IMR-90 (cell line): ENCODE measurements at regions not wholly inside any gene's neighbourhood (a gene's known extent, or its start where the extent isn't known, plus 50 kb on each side); places are given as distances from the start of the nearest gene placed in this dataset.

ENCODE experiments used
- ATAC-seq: fragments of 200-7000 bp; cut with Tn5 transposase; 2 replicates; pipeline ENCODE4 v1.9.1; 2020; ENCODE audit warnings: low read depth, mild to moderate bottlenecking, moderate library complexity
- BruUV-seq: library from RNA; stranded (reverse); fragments of 400-500 nt; replicated peaks from 2 replicates; lab custom pipeline; 2021; lab: Mats Ljungman, UMichigan
- CTCF ChIA-PET: fragments of 300-600 bp; formaldehyde crosslinking; extraction: SDS; loops from one replicate; lab custom pipeline; 2021; ENCODE audit warnings: antibody characterized with exemption; lab: Yijun Ruan, JAX
- POLR2A ChIA-PET: fragments of 300-600 bp; sonication (Branson Sonifier 250); formaldehyde crosslinking; loops from one replicate; lab custom pipeline; 2022; ENCODE audit warnings: antibody characterized with exemption; ENCODE audit not compliant: unreplicated experiment; lab: Charles Lee
- DNase-seq: peaks from one replicate; pipeline ENCODE4 v3.0.0; 2013
- H2AFZ ChIP-seq: replicated peaks from 2 replicates; pipeline ENCODE3; 2013; ENCODE audit warnings: low read length, mild to moderate bottlenecking; ENCODE audit not compliant: poor library complexity
- H2AK5ac ChIP-seq: 2 replicates; pipeline ENCODE4 v1.6.1; 2013; ENCODE audit warnings: low read depth, low read length, inconsistent platforms
- H2AK9ac ChIP-seq: replicated peaks from 2 replicates; pipeline ENCODE3; 2013; ENCODE audit warnings: mild to moderate bottlenecking, low read depth, low read length, moderate library complexity; ENCODE audit not compliant: poor library complexity
- H2BK120ac ChIP-seq: 2 replicates; pipeline ENCODE4 v1.6.1; 2013; ENCODE audit warnings: low read depth, low read length, inconsistent platforms
- H2BK15ac ChIP-seq: 3 replicates; pipeline ENCODE4 v1.6.1; 2013; ENCODE audit warnings: low read depth, low read length, inconsistent platforms
- H2BK20ac ChIP-seq: 2 replicates; pipeline ENCODE4 v1.6.1; 2013; ENCODE audit warnings: low read depth, mild to moderate bottlenecking, inconsistent platforms, low read length, moderate library complexity
- H2BK5ac ChIP-seq: 2 replicates; pipeline ENCODE4 v1.6.1; 2013; ENCODE audit warnings: mild to moderate bottlenecking, low read depth, low read length, inconsistent platforms; ENCODE audit not compliant: poor library complexity, severe bottlenecking
- H3K14ac ChIP-seq: replicated peaks from 2 replicates; pipeline ENCODE4 v1.6.1; 2013; ENCODE audit warnings: low read depth, low read length, inconsistent platforms
- H3K18ac ChIP-seq: 2 replicates; pipeline ENCODE4 v1.6.1; 2013; ENCODE audit warnings: low read depth, low read length, control low read depth
- H3K23ac ChIP-seq: 2 replicates; pipeline ENCODE4 v1.6.1; 2013; ENCODE audit warnings: low read depth, low read length, inconsistent platforms
- H3K27ac ChIP-seq: 2 replicates; pipeline ENCODE4 v1.5.1; 2013; ENCODE audit warnings: mild to moderate bottlenecking, control low read depth, low read length; ENCODE audit not compliant: insufficient read depth
- H3K27me3 ChIP-seq: 2 replicates; pipeline ENCODE4 v1.6.1; 2013; ENCODE audit warnings: low read length; ENCODE audit not compliant: control insufficient read depth, insufficient read depth
- H3K36me3 ChIP-seq: 2 replicates; pipeline ENCODE4 v1.6.1; 2013; ENCODE audit warnings: low read length, mixed read lengths; ENCODE audit not compliant: control insufficient read depth, insufficient read depth
- H3K4ac ChIP-seq: 2 replicates; pipeline ENCODE4 v1.6.1; 2013; ENCODE audit warnings: low read depth, low read length, inconsistent platforms
- H3K4me1 ChIP-seq: 2 replicates; pipeline ENCODE4 v1.6.1; 2013; ENCODE audit warnings: low read length, mixed read lengths; ENCODE audit not compliant: control insufficient read depth, insufficient read depth
- H3K4me2 ChIP-seq: 2 replicates; pipeline ENCODE4 v1.6.1; 2013; ENCODE audit warnings: low read depth, mild to moderate bottlenecking, control low read depth, low read length, moderate library complexity
- H3K4me3 ChIP-seq: 2 replicates; pipeline ENCODE4 v1.5.1; 2013; ENCODE audit warnings: low read depth, mild to moderate bottlenecking, control low read depth, low read length, moderate library complexity; ENCODE audit not compliant: insufficient read depth
- H3K56ac ChIP-seq: 2 replicates; pipeline ENCODE4 v1.6.1; 2013; ENCODE audit warnings: low read length, inconsistent platforms; ENCODE audit not compliant: insufficient read depth; ENCODE audit errors: extremely low read depth
- H3K79me1 ChIP-seq, 2 experiments: 2 replicates each; pipeline ENCODE4 v1.6.1; 2013; ENCODE audit warnings: low read length in 2 of 2, inconsistent platforms in 1 of 2, low read depth in 1 of 2
- H3K9ac ChIP-seq: 2 replicates; pipeline ENCODE4 v1.6.1; 2013; ENCODE audit warnings: low read depth, low read length, control low read depth
- H3K9me1 ChIP-seq: 2 replicates; pipeline ENCODE4 v1.6.1; 2013; ENCODE audit warnings: low read length, inconsistent platforms; ENCODE audit not compliant: insufficient read depth
- H3K9me3 ChIP-seq: 2 replicates; pipeline ENCODE4 v1.6.1; 2013; ENCODE audit warnings: low read length; ENCODE audit not compliant: control insufficient read depth, insufficient read depth
- H4K20me1 ChIP-seq: 2 replicates; pipeline ENCODE4 v1.6.1; 2013; ENCODE audit warnings: low read length, inconsistent platforms; ENCODE audit not compliant: insufficient read depth
- H4K5ac ChIP-seq: 2 replicates; pipeline ENCODE4 v1.6.1; 2013; ENCODE audit warnings: mild to moderate bottlenecking, low read depth, low read length, control low read depth
- H4K8ac ChIP-seq, 2 experiments: 2 replicates each; pipeline ENCODE4 v1.6.1; 2013; ENCODE audit warnings: low read depth in 2 of 2, low read length in 2 of 2, control low read depth in 1 of 2, inconsistent platforms in 1 of 2
- H4K91ac ChIP-seq: 2 replicates; pipeline ENCODE4 v1.6.1; 2013; ENCODE audit warnings: low read depth, low read length, inconsistent platforms; ENCODE audit not compliant: insufficient read depth
- BHLHE40 ChIP-seq: fragments of 150-350 bp; IDR thresholded peaks from 2 replicates; pipeline ENCODE4 v1.6.1; 2016; ENCODE audit warnings: mild to moderate bottlenecking, low read depth, low read length
- CEBPB ChIP-seq: IDR thresholded peaks from 2 replicates; pipeline ENCODE4 v1.6.1; 2012; ENCODE audit warnings: low read depth, low read length, improper control_type of control experiment
- CTCF ChIP-seq: conservative IDR thresholded peaks from 2 replicates; pipeline ENCODE4 v1.5.1; 2012; ENCODE audit warnings: mild to moderate bottlenecking, low read depth, low read length, improper control_type of control experiment
- ELK1 ChIP-seq: fragments of 150-350 bp; IDR thresholded peaks from 2 replicates; pipeline ENCODE4 v1.6.1; 2016; ENCODE audit warnings: low read depth, mild to moderate bottlenecking, low read length, moderate library complexity, borderline replicate concordance
- FOS ChIP-seq: fragments of 150-350 bp; IDR thresholded peaks from 2 replicates; pipeline ENCODE4 v1.6.1; 2016; ENCODE audit warnings: low read depth, low read length
- MAFK ChIP-seq: IDR thresholded peaks from 2 replicates; pipeline ENCODE4 v1.6.1; 2012; ENCODE audit warnings: low read depth, low read length, improper control_type of control experiment
- MXI1 ChIP-seq: IDR thresholded peaks from 2 replicates; pipeline ENCODE4 v1.6.1; 2012; ENCODE audit warnings: low read depth, mild to moderate bottlenecking, low read length, moderate library complexity, borderline replicate concordance
- NFE2L2 ChIP-seq: fragments of 150-350 bp; IDR thresholded peaks from 2 replicates; pipeline ENCODE4 v1.6.1; 2016; ENCODE audit warnings: low read depth, mild to moderate bottlenecking, low read length
- RAD21 ChIP-seq: IDR thresholded peaks from 2 replicates; pipeline ENCODE4 v1.6.1; 2012; ENCODE audit warnings: low read length, improper control_type of control experiment
- RFX5 ChIP-seq: IDR thresholded peaks from 2 replicates; pipeline ENCODE4 v1.8.0; 2012; ENCODE audit warnings: low read depth, mild to moderate bottlenecking, low read length, moderate library complexity
- SMC3 ChIP-seq: fragments of 150-350 bp; IDR thresholded peaks from 2 replicates; pipeline ENCODE4 v1.6.1; 2016; ENCODE audit warnings: low read depth, mild to moderate bottlenecking, antibody characterized with exemption, low read length, moderate library complexity
- USF2 ChIP-seq: fragments of 150-350 bp; IDR thresholded peaks from 2 replicates; pipeline ENCODE4 v1.6.1; 2017; ENCODE audit warnings: mild to moderate bottlenecking, antibody characterized with exemption, low read length, low read depth
- WGBS, 2 experiments: methylation state at CpG; one replicate each; pipeline versions ENCODE4 v1.1.5 to v1.1.7; 2013; ENCODE audit warnings: missing lambda C conversion rate in 2 of 2; ENCODE audit not compliant: insufficient read length in 1 of 2; ENCODE audit errors: extremely low coverage in 2 of 2; 5-methylcytosine and 5-hydroxymethylcytosine counted together
- dilution Hi-C: fragments of 300-500 bp; cut with HindIII; formaldehyde crosslinking; loops from one replicate; pipeline ENCODE4 v1.14.3; 2018; ENCODE audit warnings: low sequenced_read_pairs; ENCODE audit not compliant: unreplicated experiment
- in situ Hi-C: fragments of 300-500 bp; cut with MboI; formaldehyde crosslinking; loops from 3 replicates; pipeline ENCODE4 v1.14.3; 2019; ENCODE audit warnings: low sequenced_read_pairs, inconsistent platforms, mixed read lengths
- intact Hi-C: fragments of 100-400 bp; cut with micrococcal nuclease; formaldehyde crosslinking; loops from 2 replicates; pipeline ENCODE4 v1.10.0; 2022

GRCh38 chr9:14432666-14433350, 118.9 kb upstream of the NFIB start (continued):
- TF ChIP-seq BHLHE40: no peak
- TF ChIP-seq FOS: no peak
- TF ChIP-seq MXI1: no peak
- TF ChIP-seq NFE2L2: no peak
- no peak for TF ChIP-seq CEBPB
- no peak for TF ChIP-seq RAD21

- 0% methylated on average over 2 of the region's 11 CpGs; no CpG with 5 or more reads in 1 of the 2 experiments for WGBS, 2 experiments
- H3K9ac ChIP-seq: no peak overlapping the region
- H3K36me3 ChIP-seq: no peaks in the 10 kb centered on the region
- DNase-seq (peak; percentile 69), ATAC-seq (peak; percentile 62)
- no peak overlapping the region for H4K8ac ChIP-seq
- in situ Hi-C loops (loop anchor here (10.0 to 25.0 kb wide), 3 partner anchors 214 to 1392 kb away; no protein-coding TSS in a partner anchor), dilution Hi-C loops (loop anchor here (25.0 kb wide), 1 partner anchor 992 kb away; no protein-coding TSS in a partner anchor), intact Hi-C loops (loop anchor here (1.0 to 10.0 kb wide), 6 partner anchors 108 to 1727 kb away; partner anchors contain the start of gene MPDZ)
- no peak overlapping the region for H3K23ac ChIP-seq
- no peak overlapping the region for H2BK5ac ChIP-seq
- no peak overlapping the region for H3K4me3 ChIP-seq
- no peaks in the 10 kb centered on the region for H4K20me1 ChIP-seq
- POLR2A ChIA-PET: no interaction called here
- H2AK5ac ChIP-seq: no peak overlapping the region
- no peak overlapping the region for H4K5ac ChIP-seq
- no peak overlapping the region for H3K14ac ChIP-seq
- peak overlapping the region; percentile 40 for H2AFZ ChIP-seq
- H2AK9ac ChIP-seq: no peak overlapping the region
- no peak overlapping the region for H3K27ac ChIP-seq
- no peak overlapping the region for H2BK15ac ChIP-seq
- CTCF ChIA-PET: interaction anchor here (0.6 to 0.9 kb wide), 3 partner anchors 60 to 1001 kb away, joined by 3 read pairs; no protein-coding TSS in a partner anchor
- peaks cover 25% of the 10 kb centered on the region for H3K27me3 ChIP-seq
- H3K4ac ChIP-seq: no peak overlapping the region
- H3K4me2 ChIP-seq: no peak overlapping the region
- H3K79me1 ChIP-seq: no peaks in the 10 kb centered on the region
- no TSS peak for BruUV-seq
- H3K56ac ChIP-seq: no peak overlapping the region
- H2BK20ac ChIP-seq: no peak overlapping the region
- peaks cover 5% of the 10 kb centered on the region; the same call in 1 of the 2 replicates for H3K9me3 ChIP-seq
- no peaks in the 10 kb centered on the region; the same call in 1 of the 2 replicates for H3K4me1 ChIP-seq
- H3K9me1 ChIP-seq: no peaks in the 10 kb centered on the region
- no peak overlapping the region for H4K91ac ChIP-seq
- H3K18ac ChIP-seq: no peak overlapping the region
- H2BK120ac ChIP-seq: no peak overlapping the region
- peak; percentile 70 for TF ChIP-seq SMC3
- TF ChIP-seq NFE2L2: no peak
- TF ChIP-seq CEBPB: no peak
- no peak for TF ChIP-seq MAFK
- TF ChIP-seq CTCF: peak; percentile 73
- no peak for TF ChIP-seq USF2
- TF ChIP-seq ELK1: no peak
- TF ChIP-seq RFX5: no peak
Observed at GRCh38 chr9:14428781-14429230, 114.9 kb upstream of the NFIB start.
